ENCODE measurements at regions not wholly inside any gene's neighbourhood (a gene's known extent, or its start where the extent isn't known, plus 50 kb on each side); places are given as distances from the start of the nearest gene placed in this dataset.

DNA sequence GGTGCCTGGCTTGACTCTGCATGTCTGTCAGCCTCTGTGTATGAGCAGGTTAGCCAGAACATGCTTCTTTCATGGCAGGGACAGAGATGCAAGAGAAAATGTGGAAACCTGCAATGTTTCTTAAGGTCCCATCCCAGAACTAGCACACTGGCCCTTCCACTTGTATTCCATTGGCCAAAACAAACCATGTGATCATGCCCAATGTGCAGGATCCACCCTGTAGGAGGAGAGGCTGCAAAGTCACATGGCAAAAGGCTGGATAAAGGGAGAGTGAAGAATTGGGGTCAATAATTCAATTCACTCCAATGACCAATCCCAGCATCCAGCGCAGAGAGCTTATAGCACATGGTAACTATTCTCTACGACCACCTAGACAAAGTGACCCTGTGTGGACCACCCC lies 405.5 kb downstream of the MIAT start:
- Histone ChIP-seq H3K27me3 (no peaks in the 10 kb centered on the region), H3K9me3 (no peaks in the 10 kb centered on the region), H3K4me3 (no peak overlapping the region), H3K36me3 (no peaks in the 10 kb centered on the region), H3K27ac (no peak overlapping the region), H3K4me1 (no peaks in the 10 kb centered on the region)
- no peak for DNase-seq
- TF ChIP-seq, protein P1, sequence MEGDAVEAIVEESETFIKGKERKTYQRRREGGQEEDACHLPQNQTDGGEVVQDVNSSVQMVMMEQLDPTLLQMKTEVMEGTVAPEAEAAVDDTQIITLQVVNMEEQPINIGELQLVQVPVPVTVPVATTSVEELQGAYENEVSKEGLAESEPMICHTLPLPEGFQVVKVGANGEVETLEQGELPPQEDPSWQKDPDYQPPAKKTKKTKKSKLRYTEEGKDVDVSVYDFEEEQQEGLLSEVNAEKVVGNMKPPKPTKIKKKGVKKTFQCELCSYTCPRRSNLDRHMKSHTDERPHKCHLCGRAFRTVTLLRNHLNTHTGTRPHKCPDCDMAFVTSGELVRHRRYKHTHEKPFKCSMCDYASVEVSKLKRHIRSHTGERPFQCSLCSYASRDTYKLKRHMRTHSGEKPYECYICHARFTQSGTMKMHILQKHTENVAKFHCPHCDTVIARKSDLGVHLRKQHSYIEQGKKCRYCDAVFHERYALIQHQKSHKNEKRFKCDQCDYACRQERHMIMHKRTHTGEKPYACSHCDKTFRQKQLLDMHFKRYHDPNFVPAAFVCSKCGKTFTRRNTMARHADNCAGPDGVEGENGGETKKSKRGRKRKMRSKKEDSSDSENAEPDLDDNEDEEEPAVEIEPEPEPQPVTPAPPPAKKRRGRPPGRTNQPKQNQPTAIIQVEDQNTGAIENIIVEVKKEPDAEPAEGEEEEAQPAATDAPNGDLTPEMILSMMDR (IDR thresholded peaks at IDR 0.05): no peak
- no peak for TF ChIP-seq POLR2A (IDR thresholded peaks at IDR 0.05)

DNA sequence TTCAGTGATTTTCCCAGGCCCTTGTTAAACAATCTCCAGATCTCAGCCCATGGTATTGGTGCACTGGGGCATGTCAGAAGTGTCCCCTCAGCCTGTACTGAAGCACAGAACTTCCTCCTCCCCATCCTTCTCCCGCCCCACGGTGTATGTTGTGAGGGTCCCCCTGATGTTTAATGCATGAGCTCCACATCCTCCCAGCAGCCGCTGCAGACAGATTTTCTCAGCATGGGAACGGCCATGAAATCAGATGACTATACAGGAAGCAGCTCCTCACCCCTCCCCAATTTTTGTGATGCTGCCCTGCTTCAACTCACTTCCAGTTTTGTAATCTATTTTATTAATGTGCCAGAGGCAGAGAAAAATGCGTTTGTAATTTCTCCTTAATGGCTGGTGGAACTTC lies 406.0 kb downstream of the MIAT start:
- no peak for TF ChIP-seq POLR2A (IDR thresholded peaks at IDR 0.05)
- TF ChIP-seq, protein P1 (IDR thresholded peaks at IDR 0.05): no peak
- Histone ChIP-seq H3K27me3 (no peaks in the 10 kb centered on the region), H3K4me1 (no peaks in the 10 kb centered on the region), H3K9me3 (no peaks in the 10 kb centered on the region), H3K36me3 (no peaks in the 10 kb centered on the region), H3K27ac (no peak overlapping the region), H3K4me3 (no peak overlapping the region)
- DNase-seq: no peak

DNA sequence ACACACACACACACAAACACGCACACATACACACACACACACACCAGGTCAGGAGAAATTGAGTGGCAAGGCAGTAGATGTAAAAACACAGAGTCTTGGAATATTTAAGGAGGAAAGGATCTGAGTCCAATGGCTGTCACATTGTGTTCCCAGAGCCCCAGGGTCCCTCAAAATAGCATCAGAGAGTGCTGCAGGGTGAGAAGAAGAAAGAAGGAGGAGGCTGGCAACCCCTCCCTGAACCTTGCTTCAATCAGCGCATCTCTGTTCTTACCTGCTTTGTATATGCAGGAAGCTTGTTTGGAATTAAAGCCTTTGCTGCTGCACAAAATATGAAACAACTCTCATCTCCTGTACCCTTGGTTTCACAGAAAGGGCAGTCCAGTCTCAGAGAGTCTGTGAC lies 406.5 kb downstream of the MIAT start:
- no peak overlapping the region for H3K4me3 ChIP-seq
- TF ChIP-seq, protein P1 (IDR thresholded peaks at IDR 0.05): no peak
- no peak for TF ChIP-seq POLR2A (IDR thresholded peaks at IDR 0.05)
- no peaks in the 10 kb centered on the region for H3K4me1 ChIP-seq
- H3K36me3 ChIP-seq: no peaks in the 10 kb centered on the region
- no peak overlapping the region for H3K27ac ChIP-seq
- H3K27me3 ChIP-seq: no peaks in the 10 kb centered on the region
- H3K9me3 ChIP-seq: no peaks in the 10 kb centered on the region
- DNase-seq: no peak

DNA sequence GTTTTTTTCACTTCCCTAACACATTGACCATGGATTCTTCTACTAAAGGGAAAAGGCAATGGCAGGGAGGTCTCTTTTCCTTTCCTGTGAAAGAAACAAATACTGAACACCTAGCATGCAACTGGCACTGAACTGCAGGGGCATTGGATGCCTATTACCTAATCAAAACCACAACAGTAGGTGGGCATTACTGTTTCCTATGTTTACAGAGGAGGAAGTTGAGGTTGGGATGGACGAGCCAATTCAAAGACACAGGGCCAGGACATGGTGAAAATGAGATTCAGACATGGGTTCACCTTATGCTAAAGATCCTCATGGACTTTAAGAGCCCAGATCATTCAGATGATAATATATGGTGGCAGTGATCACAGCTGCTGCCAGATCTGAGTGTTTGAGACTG lies 407.0 kb downstream of the MIAT start:
- no peak for DNase-seq
- Histone ChIP-seq H3K27me3 (no peaks in the 10 kb centered on the region), H3K9me3 (no peaks in the 10 kb centered on the region), H3K36me3 (no peaks in the 10 kb centered on the region), H3K27ac (no peak overlapping the region), H3K4me1 (no peaks in the 10 kb centered on the region), H3K4me3 (no peak overlapping the region)
- TF ChIP-seq, protein P1 (IDR thresholded peaks at IDR 0.05): no peak
- no peak for TF ChIP-seq POLR2A (IDR thresholded peaks at IDR 0.05)

DNA sequence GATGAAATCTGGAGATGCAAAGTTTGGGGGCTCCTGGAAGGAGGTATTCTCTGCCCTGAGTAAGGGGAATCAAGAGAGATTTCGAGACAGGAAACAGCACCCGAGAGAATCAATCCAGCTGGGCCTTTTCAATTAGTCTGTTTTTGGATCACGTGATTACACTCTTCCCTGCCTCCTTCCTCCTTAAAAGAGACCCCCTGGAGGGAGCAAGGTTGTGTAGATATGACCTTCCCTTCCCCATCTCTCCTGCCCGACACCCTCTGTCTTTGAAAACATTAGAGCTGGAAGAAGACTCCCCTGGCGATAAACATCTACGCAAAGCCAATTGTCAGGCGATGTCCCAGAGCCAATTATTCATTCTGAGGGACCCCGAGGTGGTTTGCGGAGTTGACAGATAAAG lies 407.9 kb downstream of the MIAT start:
- no peak for DNase-seq
- no peaks in the 10 kb centered on the region for H3K9me3 ChIP-seq
- no peak overlapping the region for H3K4me3 ChIP-seq
- TF ChIP-seq POLR2A (IDR thresholded peaks at IDR 0.05): no peak
- no peak overlapping the region for H3K27ac ChIP-seq
- H3K4me1 ChIP-seq: no peaks in the 10 kb centered on the region
- no peaks in the 10 kb centered on the region for H3K27me3 ChIP-seq
- H3K36me3 ChIP-seq: no peaks in the 10 kb centered on the region

DNA sequence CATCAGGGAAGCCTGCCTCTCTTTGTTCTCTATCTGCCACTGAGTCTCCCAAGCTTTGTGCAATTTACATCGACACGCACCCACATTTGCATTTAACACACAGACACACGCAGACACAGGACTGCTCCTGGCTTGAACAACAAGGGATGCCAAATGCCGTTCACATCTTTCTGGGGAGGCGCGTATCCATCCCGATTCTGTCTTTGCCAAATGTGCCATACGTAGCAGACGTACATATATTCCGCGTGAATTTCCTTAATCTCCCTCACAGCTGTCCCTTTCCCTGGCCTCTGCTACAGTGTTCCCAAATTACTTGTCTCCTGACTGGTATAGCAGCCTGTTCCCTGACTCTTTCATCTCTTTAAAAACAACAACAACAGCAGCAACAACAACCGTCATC lies 409.5 kb downstream of the MIAT start:
- Histone ChIP-seq H3K4me1 (no peaks in the 10 kb centered on the region), H3K9me3 (no peaks in the 10 kb centered on the region), H3K4me3 (no peak overlapping the region), H3K27me3 (no peaks in the 10 kb centered on the region), H3K36me3 (no peaks in the 10 kb centered on the region), H3K27ac (no peak overlapping the region)
- TF ChIP-seq, protein P1 (IDR thresholded peaks at IDR 0.05): no peak
- no peak for TF ChIP-seq POLR2A (IDR thresholded peaks at IDR 0.05)
- DNase-seq: no peak

All from Peyer's patch (tissue), 4 donors.